Esophagus (tissue), 2 donors: ENCODE measurements at regions not wholly inside any gene's neighbourhood (a gene's known extent, or its start where the extent isn't known, plus 50 kb on each side); places are given as distances from the start of the nearest gene placed in this dataset.

Experiments
- H3K27ac ChIP-seq, 2 donors: one replicate each; pipeline ENCODE4 v1.5.1; 2013; ENCODE audit warnings: low read depth in 2 of 2, mild to moderate bottlenecking in 2 of 2, inconsistent platforms in 1 of 2, low read length in 1 of 2, moderate library complexity in 1 of 2
- H3K27me3 ChIP-seq, 2 donors: one replicate each; pipeline ENCODE4 v1.6.1; 2013; ENCODE audit warnings: low read length in 2 of 2, control low read depth in 1 of 2, mild to moderate bottlenecking in 1 of 2; ENCODE audit not compliant: insufficient read depth in 2 of 2, control insufficient read depth in 1 of 2
- H3K36me3 ChIP-seq, 2 donors: one replicate each; pipeline ENCODE4 v1.6.1; 2013; ENCODE audit warnings: low read length in 1 of 2; ENCODE audit not compliant: control insufficient read depth in 2 of 2, insufficient read depth in 2 of 2
- H3K4me1 ChIP-seq, 2 donors: one replicate each; pipeline ENCODE4 v1.6.1; 2013; ENCODE audit warnings: low read length in 1 of 2; ENCODE audit not compliant: control insufficient read depth in 2 of 2, insufficient read depth in 2 of 2
- H3K4me3 ChIP-seq, 2 donors: one replicate each; pipeline ENCODE4 v1.5.1; 2013; ENCODE audit warnings: low read length in 2 of 2, mild to moderate bottlenecking in 2 of 2, low read depth in 1 of 2, moderate library complexity in 1 of 2
- H3K9me3 ChIP-seq, 2 donors: one replicate each; pipeline ENCODE4 v1.6.1; 2013; ENCODE audit warnings: mild to moderate bottlenecking in 2 of 2, low read depth in 1 of 2, low read length in 1 of 2, moderate library complexity in 1 of 2; ENCODE audit not compliant: control insufficient read depth in 2 of 2, insufficient read depth in 1 of 2
- WGBS, 2 donors: extraction: QIAGEN DNeasy Blood & Tissue Kit; methylation state at CpG; one replicate each; pipeline ENCODE4 v1.1.7; 2013; 5-methylcytosine and 5-hydroxymethylcytosine counted together
- donor health status: healthy with polysubstance abuse.
- donor health status: Bipolar disorder and iron deficiency.

DNA sequence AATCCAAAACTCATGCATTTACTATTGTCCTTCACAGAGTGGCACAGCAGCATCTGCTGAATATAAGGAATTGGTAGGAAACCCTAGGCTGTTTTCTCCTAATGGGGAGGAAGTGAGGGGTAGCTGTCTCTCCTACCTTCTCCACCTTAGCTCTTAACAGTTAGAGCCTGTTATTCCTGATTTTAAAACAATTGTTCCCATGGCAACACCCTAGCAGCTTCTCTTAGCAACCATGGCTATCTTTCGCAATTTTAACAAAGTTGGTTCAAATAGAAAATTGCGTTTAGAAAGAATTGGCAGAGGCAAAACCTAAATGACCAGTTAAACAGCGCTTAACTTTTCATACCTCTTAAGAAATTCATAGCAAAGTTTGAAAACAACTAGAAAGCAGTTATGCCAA is 603.4 kb upstream of the AUTS2 start:
- Histone ChIP-seq H3K27me3 (no peaks in the 10 kb centered on the region), H3K9me3 (peaks cover 0 to 5% of the 10 kb centered on the region in 2 donors), H3K4me1 (no peaks in the 10 kb centered on the region), H3K27ac (no peak overlapping the region), H3K36me3 (no peaks in the 10 kb centered on the region), H3K4me3 (no peak overlapping the region)
- 72% methylated on average over 3 of the region's 3 CpGs for WGBS, 2 donors

DNA sequence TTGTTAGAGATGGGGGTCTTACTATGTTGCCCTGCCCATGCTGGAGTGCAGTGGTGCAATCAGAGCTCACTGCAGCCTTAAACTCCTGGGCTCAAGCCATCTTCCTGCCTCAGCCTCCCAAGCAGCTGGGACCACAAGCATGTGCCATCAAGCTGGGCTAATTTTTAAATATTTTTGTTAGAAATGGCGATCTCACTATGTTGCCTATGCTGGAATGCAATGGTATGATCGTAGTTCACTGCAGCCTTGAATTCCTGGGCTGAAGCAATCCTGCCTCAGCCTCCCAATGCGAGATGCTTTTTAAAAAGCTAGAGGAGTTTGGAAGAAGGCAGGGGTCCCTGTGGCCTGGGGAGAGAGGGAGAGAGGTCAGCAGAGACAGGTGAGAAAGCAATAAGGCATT is 600.1 kb upstream of the AUTS2 start:
- no peak overlapping the region for H3K4me3 ChIP-seq
- H3K27ac ChIP-seq = no peak overlapping the region
- WGBS, 2 donors = 79 to 80% methylated on average over 3 of the region's 3 CpGs
- H3K36me3 ChIP-seq = no peaks in the 10 kb centered on the region
- H3K4me1 ChIP-seq = no peaks in the 10 kb centered on the region
- no peaks in the 10 kb centered on the region for H3K27me3 ChIP-seq
- peaks cover 2 to 14% of the 10 kb centered on the region in 2 donors for H3K9me3 ChIP-seq

DNA sequence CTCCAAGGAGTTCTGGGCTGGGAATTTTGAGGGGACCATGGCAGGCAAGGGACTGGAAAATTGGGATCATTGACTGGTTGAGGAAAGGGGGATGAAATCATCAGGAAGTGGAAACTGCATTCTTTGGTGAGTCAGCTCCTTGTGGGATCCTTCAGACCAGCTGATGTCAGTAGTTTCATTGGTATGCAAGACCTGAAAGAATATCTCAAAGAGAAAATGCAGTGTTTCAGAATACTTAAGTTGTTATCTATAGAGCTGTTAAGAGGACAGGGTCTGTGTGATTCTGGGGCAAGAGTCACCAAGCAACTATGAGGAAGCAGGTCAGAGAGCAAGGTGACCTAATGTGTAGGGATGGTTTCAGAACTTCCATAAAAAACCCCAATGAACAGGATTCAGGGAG is 595.9 kb upstream of the AUTS2 start:
- Histone ChIP-seq H3K27me3 (no peaks in the 10 kb centered on the region), H3K4me1 (no peaks in the 10 kb centered on the region), H3K27ac (no peak overlapping the region), H3K9me3 (peaks cover 5 to 14% of the 10 kb centered on the region in 2 donors), H3K36me3 (no peaks in the 10 kb centered on the region), H3K4me3 (no peak overlapping the region)

DNA sequence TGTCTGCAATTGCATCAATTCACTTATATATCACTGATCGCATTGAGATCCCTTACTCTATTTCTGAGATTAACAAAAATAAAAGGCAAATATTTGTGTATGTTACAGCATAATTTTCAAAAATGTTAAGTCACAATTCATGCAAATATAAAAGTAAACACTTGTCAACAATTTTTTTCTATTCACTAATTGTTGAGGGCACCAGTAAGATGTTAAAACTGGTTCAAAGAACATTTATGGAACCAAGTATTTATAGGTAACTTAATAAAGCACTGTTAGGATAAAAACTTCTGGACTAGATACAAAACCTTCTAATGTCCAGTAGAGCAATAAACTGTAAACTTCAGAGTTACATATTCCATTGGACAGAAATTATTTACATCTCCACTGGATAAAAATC is 586.1 kb upstream of the AUTS2 start:
- H3K27ac ChIP-seq = no peak overlapping the region
- H3K4me1 ChIP-seq = no peaks in the 10 kb centered on the region
- no peaks in the 10 kb centered on the region for H3K27me3 ChIP-seq
- H3K9me3 ChIP-seq = no peaks in the 10 kb centered on the region
- no peak overlapping the region for H3K4me3 ChIP-seq
- no peaks in the 10 kb centered on the region for H3K36me3 ChIP-seq
- 93 to 98% methylated on average over 1 of the region's 1 CpG for WGBS, 2 donors

DNA sequence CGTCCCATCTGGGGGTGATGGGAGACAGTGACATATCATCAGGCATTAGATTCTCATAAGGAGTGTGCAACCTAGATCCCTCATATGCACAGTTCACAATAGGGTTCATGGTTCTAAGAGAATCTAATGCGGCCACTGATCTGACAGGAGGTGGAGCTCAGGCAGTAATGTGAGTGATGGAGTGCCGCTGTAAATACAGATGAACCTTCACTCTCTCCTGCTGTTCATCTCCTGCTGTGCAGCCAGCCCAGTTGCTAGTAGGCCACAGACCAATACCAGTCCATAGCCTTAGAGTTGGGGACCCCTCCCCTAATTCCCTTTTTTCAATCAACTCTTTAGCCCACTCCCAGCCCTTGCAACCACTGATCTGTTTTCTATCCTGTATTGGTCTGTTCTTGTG is 581.1 kb upstream of the AUTS2 start:
- H3K27me3 ChIP-seq = no peaks in the 10 kb centered on the region
- H3K4me1 ChIP-seq = no peaks in the 10 kb centered on the region
- no peak overlapping the region for H3K27ac ChIP-seq
- no peaks in the 10 kb centered on the region for H3K36me3 ChIP-seq
- WGBS, 2 donors = 85 to 87% methylated on average over 3 of the region's 3 CpGs
- peaks cover 0 to 3% of the 10 kb centered on the region in 2 donors for H3K9me3 ChIP-seq
- no peak overlapping the region for H3K4me3 ChIP-seq

DNA sequence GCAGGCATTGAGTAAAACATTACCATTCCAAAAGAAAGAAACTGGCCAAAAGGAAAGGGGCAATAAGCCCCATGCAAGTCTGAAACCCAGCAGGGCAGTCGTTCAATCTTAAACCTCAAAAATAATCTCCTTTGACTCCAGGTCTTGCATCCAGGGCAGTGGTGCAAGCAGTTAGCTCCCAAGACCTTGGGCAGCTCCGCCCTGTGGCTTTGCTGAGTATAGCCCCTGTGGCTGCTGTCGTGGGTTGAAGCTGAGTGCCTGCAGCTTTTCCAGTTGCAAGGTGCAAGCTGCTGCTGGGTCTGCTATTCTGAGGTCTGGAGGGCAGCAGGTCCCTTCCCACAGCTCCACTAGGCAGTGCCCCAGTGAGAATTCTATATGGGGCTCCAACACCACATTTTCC is 580.1 kb upstream of the AUTS2 start:
- H3K27ac ChIP-seq = no peak overlapping the region
- no peaks in the 10 kb centered on the region for H3K4me1 ChIP-seq
- H3K36me3 ChIP-seq = no peaks in the 10 kb centered on the region
- WGBS, 2 donors = 50 to 63% methylated on average over 3 of the region's 3 CpGs
- H3K4me3 ChIP-seq = no peak overlapping the region
- no peaks in the 10 kb centered on the region for H3K27me3 ChIP-seq
- peaks cover 0 to 3% of the 10 kb centered on the region in 2 donors for H3K9me3 ChIP-seq

DNA sequence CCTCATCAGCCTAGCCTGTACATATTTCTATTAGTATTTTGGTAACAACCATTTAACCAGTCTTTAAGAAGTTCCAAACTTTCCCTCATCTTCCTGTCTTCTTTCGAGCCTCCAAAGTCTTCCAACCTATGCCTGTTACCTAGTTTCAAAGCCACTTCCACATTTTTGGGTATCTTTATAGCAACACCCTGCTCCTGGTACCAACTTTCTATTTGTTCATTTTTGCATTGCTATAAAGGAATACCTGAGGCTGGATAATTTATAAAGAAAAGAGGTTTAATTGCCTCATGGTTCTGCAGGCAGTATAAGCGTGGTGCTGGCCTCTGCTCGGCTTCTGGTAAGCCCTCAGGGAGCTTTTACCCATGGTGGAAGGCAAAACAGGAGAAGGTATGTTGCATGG is 578.8 kb upstream of the AUTS2 start:
- H3K9me3 ChIP-seq = peaks cover 0 to 3% of the 10 kb centered on the region in 2 donors

DNA sequence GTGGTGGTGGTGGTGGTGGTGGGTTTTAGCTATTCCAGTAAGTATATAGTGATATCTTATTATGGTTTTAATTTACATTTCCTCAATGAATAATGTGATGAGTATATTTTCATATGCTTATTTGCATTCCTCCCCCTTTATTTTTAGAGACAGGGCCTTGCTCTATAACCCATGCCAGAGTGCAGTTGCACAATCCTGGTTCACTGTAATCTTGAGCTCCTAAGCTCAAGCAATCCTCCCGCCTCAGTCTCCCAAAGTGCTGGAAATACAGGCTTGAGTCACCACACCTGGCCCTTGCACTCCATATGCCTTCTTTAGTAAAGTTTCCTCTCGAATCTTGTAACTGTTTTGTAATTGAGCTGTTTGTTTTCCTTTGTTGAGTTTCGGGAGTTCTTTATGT is 577.7 kb upstream of the AUTS2 start:
- Histone ChIP-seq H3K4me1 (no peaks in the 10 kb centered on the region), H3K4me3 (no peak overlapping the region), H3K9me3 (peaks cover 0 to 3% of the 10 kb centered on the region in 2 donors), H3K27ac (no peak overlapping the region), H3K36me3 (no peaks in the 10 kb centered on the region), H3K27me3 (no peaks in the 10 kb centered on the region)
- WGBS, 2 donors = 72 to 73% methylated on average over 3 of the region's 3 CpGs

More for the DNA sequence above, 578.8 kb upstream of the AUTS2 start:
- H3K4me1 ChIP-seq = no peaks in the 10 kb centered on the region
- no peak overlapping the region for H3K4me3 ChIP-seq
- H3K27me3 ChIP-seq = no peaks in the 10 kb centered on the region
- no peak overlapping the region for H3K27ac ChIP-seq
- H3K36me3 ChIP-seq = no peaks in the 10 kb centered on the region
- 57 to 86% methylated on average over 3 of the region's 3 CpGs for WGBS, 2 donors

DNA sequence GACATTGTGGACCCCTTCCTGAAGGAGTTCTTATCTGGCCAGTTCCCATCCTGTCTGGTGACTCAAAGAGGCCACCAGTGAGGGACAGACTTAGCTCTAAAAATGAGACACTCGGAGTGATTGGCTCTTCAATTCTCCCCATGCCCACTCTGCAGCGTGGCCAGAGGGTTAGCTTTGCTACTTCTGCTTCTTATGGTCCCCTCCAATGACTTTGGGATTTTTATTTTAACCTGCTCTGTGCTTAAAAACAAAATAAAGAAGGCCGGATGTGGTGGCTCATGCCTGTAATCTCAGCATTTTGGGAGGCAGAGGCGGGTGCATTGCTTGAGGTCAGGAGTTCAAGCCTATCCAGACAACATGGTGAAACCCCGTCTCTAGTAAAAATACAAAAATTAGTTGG is 573.0 kb upstream of the AUTS2 start:
- Histone ChIP-seq H3K27ac (no peak overlapping the region), H3K4me3 (no peak overlapping the region), H3K4me1 (no peaks in the 10 kb centered on the region), H3K27me3 (no peaks in the 10 kb centered on the region), H3K9me3 (no peaks in the 10 kb centered on the region), H3K36me3 (no peaks in the 10 kb centered on the region)
- 66 to 73% methylated on average over 5 of the region's 5 CpGs for WGBS, 2 donors

DNA sequence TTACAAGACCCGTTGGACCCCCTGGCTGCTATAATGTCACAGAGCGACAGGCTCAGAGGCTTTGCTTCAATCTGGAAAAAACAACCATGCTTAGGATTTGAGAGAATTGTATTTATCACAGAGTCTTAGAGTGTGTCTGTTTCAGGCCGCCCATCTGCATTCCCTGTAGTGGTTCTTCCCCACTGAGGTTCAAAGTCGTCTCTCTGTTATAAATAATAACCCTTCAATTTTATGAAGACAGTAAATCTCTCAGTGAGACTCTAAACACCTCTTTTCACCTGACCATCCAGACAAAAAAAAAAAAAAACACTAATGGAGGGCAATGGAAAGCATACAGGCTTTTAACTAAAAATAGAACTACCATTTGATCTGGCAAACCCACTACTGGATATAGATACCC is 565.4 kb upstream of the AUTS2 start:
- WGBS, 2 donors = 77 to 79% methylated on average over 4 of the region's 4 CpGs
- no peaks in the 10 kb centered on the region for H3K27me3 ChIP-seq

More for the DNA sequence above, 565.4 kb upstream of the AUTS2 start:
- Histone ChIP-seq H3K36me3 (no peaks in the 10 kb centered on the region), H3K9me3 (no peaks in the 10 kb centered on the region), H3K4me3 (no peak overlapping the region), H3K27ac (no peak overlapping the region), H3K4me1 (no peaks in the 10 kb centered on the region)
